Activated CD8-positive, alpha-beta T cell treated with anti-CD3 and anti-CD28 coated beads for 36 hours (primary cell): ENCODE measurements at regions not wholly inside any gene's neighbourhood (a gene's known extent, or its start where the extent isn't known, plus 50 kb on each side); places are given as distances from the start of the nearest gene placed in this dataset.
"Not testable (repeated sequence)": the region's sequence is repeated elsewhere in the genome, so short reads cannot be mapped to it uniquely, and the experiment has no call there.

Source experiments
- ATAC-seq: fragments of 200-7000 bp; cut with Tn5 transposase; one replicate; pipeline ENCODE4 v1.10.0; 2021; ENCODE audit warnings: mild to moderate bottlenecking, moderate library complexity
- CTCF ChIA-PET: fragments of 350-600 bp; sonication (Branson Sonifier 250); formaldehyde crosslinking; loops from one replicate; lab custom pipeline; 2021; ENCODE audit warnings: antibody characterized with exemption; lab: Charles Lee
- POLR2A ChIA-PET: fragments of 350-600 bp; sonication (Branson Sonifier 250); formaldehyde crosslinking; loops from one replicate; lab custom pipeline; 2021; ENCODE audit warnings: antibody characterized with exemption; lab: Charles Lee
- DNase-seq: peaks from one replicate; pipeline ENCODE4 v3.0.0-alpha.2; 2020
- H3K27ac Mint-ChIP-seq: one replicate; pipeline ENCODE4 v1.8.0; 2021; ENCODE audit warnings: mild to moderate bottlenecking, mixed read lengths
- H3K27me3 Mint-ChIP-seq: one replicate; pipeline ENCODE4 v1.8.0; 2021; ENCODE audit warnings: mixed read lengths
- H3K36me3 Mint-ChIP-seq: one replicate; pipeline ENCODE4 v1.8.0; 2021; ENCODE audit warnings: low read depth, mixed read lengths
- H3K4me1 Mint-ChIP-seq: one replicate; pipeline ENCODE4 v1.8.0; 2021; ENCODE audit warnings: low read depth, mixed read lengths
- H3K4me3 Mint-ChIP-seq: one replicate; pipeline ENCODE4 v1.8.0; 2021; ENCODE audit warnings: mild to moderate bottlenecking, moderate library complexity, mixed read lengths
- H3K9me3 Mint-ChIP-seq: one replicate; pipeline ENCODE4 v1.8.0; 2021; ENCODE audit warnings: mixed read lengths
- CTCF ChIP-seq: fragments of 200-600 bp; IDR thresholded peaks from one replicate; pipeline ENCODE4 v1.8.0; 2022; ENCODE audit warnings: antibody characterized with exemption, mild to moderate bottlenecking
- intact Hi-C: fragments of 100-400 bp; cut with micrococcal nuclease; formaldehyde crosslinking; loops from one replicate; pipeline ENCODE4 v1.10.0; 2022

- H3K9me3 Mint-ChIP-seq: no peaks in the 10 kb centered on the region
- TF ChIP-seq CTCF: no peak
- DNase-seq (no peak), ATAC-seq (no peak)
- POLR2A ChIA-PET: no interaction called here
- no peak overlapping the region for H3K27ac Mint-ChIP-seq
- no peaks in the 10 kb centered on the region for H3K36me3 Mint-ChIP-seq
- peaks cover 2% of the 10 kb centered on the region for H3K27me3 Mint-ChIP-seq
- intact Hi-C loops: no loop called here
- no peaks in the 10 kb centered on the region for H3K4me1 Mint-ChIP-seq
- CTCF ChIA-PET: no interaction called here
- no peak overlapping the region for H3K4me3 Mint-ChIP-seq
These were observed 632.0 kb upstream of the AMELY start for GRCh38 chrY:7543506-7543905.

GRCh38 chrY:7542256-7542858, 630.8 kb upstream of the AMELY start:
- no peak for DNase-seq
- no peaks in the 10 kb centered on the region for H3K9me3 Mint-ChIP-seq
- CTCF ChIA-PET: no interaction called here

GRCh38 chrY:7529396-7529795, 617.8 kb upstream of the AMELY start:
- intact Hi-C loops: no loop called here
- TF ChIP-seq CTCF: no peak
- H3K27me3 Mint-ChIP-seq: peaks cover 11% of the 10 kb centered on the region
- no peak for DNase-seq
- ChIA-PET POLR2A (no interaction called here), CTCF (no interaction called here)
- ATAC-seq: no peak
- no peak overlapping the region for H3K27ac Mint-ChIP-seq
- no peaks in the 10 kb centered on the region for H3K9me3 Mint-ChIP-seq
- H3K36me3 Mint-ChIP-seq: no peaks in the 10 kb centered on the region
- H3K4me1 Mint-ChIP-seq: no peaks in the 10 kb centered on the region
- H3K4me3 Mint-ChIP-seq: no peak overlapping the region

More at GRCh38 chrY:7542256-7542858, 630.8 kb upstream of the AMELY start:
- Mint-ChIP-seq H3K36me3 (no peaks in the 10 kb centered on the region), H3K4me1 (no peaks in the 10 kb centered on the region), H3K4me3 (no peak overlapping the region), H3K27ac (no peak overlapping the region), H3K27me3 (peaks cover 2% of the 10 kb centered on the region)
- no peak for ATAC-seq
- POLR2A ChIA-PET: no interaction called here
- intact Hi-C loops: no loop called here
- no peak for TF ChIP-seq CTCF

- H3K4me1 Mint-ChIP-seq, DNase-seq, H3K9me3 Mint-ChIP-seq, H3K4me3 Mint-ChIP-seq, POLR2A ChIA-PET, H3K36me3 Mint-ChIP-seq, H3K27ac Mint-ChIP-seq, CTCF ChIA-PET, ATAC-seq, intact Hi-C loops: not testable (repeated sequence)
- peaks cover 11% of the 10 kb centered on the region for H3K27me3 Mint-ChIP-seq
These were observed 616.0 kb upstream of the AMELY start for GRCh38 chrY:7527568-7527967.

- intact Hi-C loops: no loop called here
- H3K4me1 Mint-ChIP-seq: no peaks in the 10 kb centered on the region
- POLR2A ChIA-PET: no interaction called here
These were observed 606.8 kb upstream of the AMELY start for GRCh38 chrY:7518387-7518786.

More at GRCh38 chrY:7518387-7518786, 606.8 kb upstream of the AMELY start:
- no peak for TF ChIP-seq CTCF
- Mint-ChIP-seq H3K4me3 (no peak overlapping the region), H3K27me3 (no peaks in the 10 kb centered on the region), H3K36me3 (no peaks in the 10 kb centered on the region), H3K27ac (no peak overlapping the region), H3K9me3 (no peaks in the 10 kb centered on the region)
- DNase-seq: no peak
- CTCF ChIA-PET: no interaction called here
- no peak for ATAC-seq
